B cell (primary cell): ENCODE measurements at regions not wholly inside any gene's neighbourhood (a gene's known extent, or its start where the extent isn't known, plus 50 kb on each side); places are given as distances from the start of the nearest gene placed in this dataset.

ENCODE experiments used
- CTCF ChIP-seq: fragments of 200-600 bp; IDR thresholded peaks from one replicate; pipeline ENCODE4 v1.8.0; 2022; ENCODE audit warnings: antibody characterized with exemption, mild to moderate bottlenecking
- EZH2 ChIP-seq: IDR thresholded peaks from 2 replicates; pipeline ENCODE4 v1.6.1; 2012; ENCODE audit warnings: borderline replicate concordance, low read depth, mild to moderate bottlenecking, moderate library complexity, low read length; ENCODE audit not compliant: insufficient read depth, poor library complexity, severe bottlenecking

DNA sequence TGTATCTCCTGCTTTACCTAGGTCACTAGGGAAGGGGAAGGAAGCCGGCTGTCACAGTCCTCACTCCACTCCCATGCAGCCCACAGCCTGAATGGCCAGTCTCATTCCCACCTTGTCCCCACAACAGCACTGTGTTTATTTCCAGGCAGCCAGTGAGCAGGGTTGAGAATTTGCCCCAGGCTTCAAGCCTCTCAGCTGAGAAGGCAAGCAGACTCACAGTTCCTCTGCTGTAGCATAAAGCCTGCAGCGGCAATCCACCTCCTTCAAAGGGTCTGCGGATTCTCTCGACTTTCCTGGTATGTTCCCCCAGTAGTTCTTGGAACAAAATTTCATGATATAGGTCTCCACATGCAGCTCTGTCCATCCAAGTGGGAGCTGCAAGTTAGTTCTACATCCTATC lies 262.9 kb upstream of the GULP1 start:
- TF ChIP-seq CTCF (no peak), EZH2 (no peak)
